NCI-H2107 treated with DMSO at 0.1 percent for 48 hours (cell line): ENCODE measurements at regions not wholly inside any gene's neighbourhood (a gene's known extent, or its start where the extent isn't known, plus 50 kb on each side); places are given as distances from the start of the nearest gene placed in this dataset.
A peak's percentile ranks its signal among the peaks of the same experiment; 100 is the strongest.
"Not testable (repeated sequence)": the region's sequence is repeated elsewhere in the genome, so short reads cannot be mapped to it uniquely, and the experiment has no call there.

ENCODE experiments used
- DNase-seq: peaks from one replicate; lab custom pipeline; 2025; ENCODE audit not compliant: unreplicated experiment; lab: John Stamatoyannopoulos, UW

DNA sequence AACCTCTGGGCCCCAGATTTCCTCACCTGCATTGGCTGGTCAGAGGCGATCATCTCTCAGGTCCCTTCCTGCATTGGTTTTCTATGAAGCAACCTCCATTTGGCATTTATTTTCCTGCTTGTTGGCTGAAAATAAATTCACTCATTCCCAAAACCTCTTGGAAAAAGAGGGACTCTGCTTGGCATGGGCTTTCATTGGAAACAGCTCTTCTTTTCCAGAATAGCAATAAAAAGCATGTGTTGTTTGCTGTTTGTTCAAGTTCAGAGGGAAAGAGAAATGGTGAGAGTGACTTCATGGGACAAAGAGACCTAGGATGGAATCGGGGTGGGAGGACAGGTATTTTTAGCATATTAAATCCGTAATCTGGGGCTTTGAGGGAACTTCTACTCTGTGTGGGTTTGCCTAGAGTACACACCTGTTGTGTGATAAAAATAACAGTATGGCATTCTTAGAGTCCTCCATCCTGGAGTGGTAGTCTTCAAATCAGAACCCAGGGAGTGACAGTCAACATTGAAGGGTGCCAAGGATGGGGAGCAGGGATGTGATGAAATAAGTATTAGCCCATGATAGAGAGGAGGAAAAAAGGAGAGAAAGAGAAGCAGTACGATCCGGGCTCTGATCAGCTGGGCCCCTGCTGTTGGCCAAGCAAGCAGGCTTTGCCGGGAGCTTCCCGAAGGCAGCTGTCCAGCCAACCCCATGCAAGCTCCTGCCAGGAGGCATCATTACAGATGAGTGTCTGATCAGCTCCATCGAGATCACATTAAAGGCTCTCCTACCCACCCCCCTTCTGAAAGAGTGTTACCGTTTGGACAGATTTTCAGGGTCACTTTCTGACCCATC is 131.9 kb upstream of the NFIA start:
- no peak for DNase-seq

DNA sequence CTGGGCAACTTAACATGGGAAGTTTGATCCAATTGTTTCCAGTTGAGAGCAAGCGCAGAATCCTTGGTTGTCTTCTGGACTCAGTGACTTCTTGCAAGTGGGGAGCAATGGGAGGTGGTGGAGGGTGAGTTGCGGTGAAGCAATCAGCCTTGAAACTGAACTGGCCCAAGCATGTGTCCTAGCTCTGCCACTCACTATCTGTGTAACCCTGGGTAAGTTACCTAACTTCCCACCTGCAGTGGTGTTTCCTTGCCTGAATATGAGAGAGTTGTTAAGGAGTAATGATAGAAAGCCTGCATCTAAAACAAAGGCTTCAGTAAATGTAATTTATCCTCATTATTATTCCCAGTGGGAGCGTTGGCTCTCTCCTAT is 132.5 kb upstream of the NFIA start:
- no peak for DNase-seq

GRCh38 chr1:60949154-60949825 is 133.1 kb upstream of the NFIA start:
- no peak for DNase-seq

DNA sequence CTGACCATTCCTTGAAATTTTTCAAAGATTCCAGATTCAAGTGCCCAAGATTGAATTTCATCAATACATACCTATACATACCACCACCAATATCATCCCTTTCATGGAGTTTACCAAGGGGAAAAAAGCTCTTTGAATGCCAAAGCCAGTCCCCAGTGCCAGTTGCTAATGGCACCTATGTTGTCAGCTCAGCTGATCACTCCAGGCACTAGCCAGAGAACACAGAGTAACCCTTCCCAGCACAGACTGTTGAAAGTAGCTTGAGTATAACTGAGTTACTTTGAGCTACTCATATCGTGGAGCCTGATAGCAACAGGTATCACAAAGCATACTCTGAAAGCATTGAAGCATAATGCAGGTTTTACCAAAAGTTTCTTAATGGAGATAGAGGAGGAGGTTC is 133.9 kb upstream of the NFIA start:
- DNase-seq = no peak

GRCh38 chr1:60947367-60947766 is 135.0 kb upstream of the NFIA start:
- DNase-seq = no peak

DNA sequence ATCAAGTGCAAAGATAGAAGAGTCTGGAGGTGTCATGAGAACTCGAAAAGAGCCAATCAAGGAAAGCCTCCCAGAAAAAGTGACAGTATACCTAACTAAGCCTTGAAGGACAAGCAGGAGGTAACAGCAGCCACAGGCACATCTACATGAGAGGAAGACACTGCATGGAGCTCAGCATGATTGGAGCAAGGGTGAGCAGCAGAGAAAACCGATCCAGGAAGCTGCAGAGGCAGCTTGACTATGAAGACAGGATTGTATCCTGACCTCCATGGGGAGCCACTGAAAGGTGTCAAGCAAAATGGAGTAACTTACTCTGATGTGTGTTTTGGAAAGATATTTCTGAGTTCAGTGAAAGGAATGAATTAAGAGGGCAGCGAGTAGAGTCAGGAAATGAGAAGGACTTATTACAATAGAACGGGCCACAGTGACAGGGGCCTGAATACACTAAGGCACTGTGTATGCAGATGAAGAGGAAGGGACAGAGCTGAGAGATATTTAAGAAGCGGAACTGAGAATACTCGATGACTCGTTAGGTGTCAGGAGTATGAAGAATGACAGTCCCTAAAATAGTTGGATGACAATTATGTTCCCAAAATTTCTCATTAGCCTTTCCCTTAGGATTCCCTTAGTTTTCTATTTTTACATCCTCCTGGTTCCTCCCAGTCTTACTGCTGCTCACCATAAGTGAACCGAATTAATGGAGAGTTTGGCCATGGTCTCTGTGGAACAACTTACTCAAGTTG is 139.3 kb upstream of the NFIA start:
- DNase-seq = no peak

DNA sequence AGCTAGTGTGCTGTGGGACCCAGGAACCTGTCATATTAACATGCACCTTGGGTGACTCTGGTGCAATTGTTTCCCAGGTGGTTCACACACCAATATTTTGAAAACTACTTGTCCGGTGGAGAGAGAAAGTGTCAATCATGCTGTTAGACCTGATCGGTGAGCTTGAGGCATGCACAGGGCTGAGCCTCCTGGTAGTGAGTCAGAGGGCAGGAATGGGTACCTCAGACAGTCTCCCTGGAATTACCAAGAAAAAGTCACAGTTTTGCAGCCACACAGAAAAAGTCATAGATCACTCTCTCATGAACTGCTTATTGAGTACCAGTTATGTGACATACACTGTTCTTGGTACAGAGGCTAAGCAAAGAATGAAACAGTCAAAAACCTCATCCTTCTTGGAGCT is 140.1 kb upstream of the NFIA start:
- no peak for DNase-seq

DNA sequence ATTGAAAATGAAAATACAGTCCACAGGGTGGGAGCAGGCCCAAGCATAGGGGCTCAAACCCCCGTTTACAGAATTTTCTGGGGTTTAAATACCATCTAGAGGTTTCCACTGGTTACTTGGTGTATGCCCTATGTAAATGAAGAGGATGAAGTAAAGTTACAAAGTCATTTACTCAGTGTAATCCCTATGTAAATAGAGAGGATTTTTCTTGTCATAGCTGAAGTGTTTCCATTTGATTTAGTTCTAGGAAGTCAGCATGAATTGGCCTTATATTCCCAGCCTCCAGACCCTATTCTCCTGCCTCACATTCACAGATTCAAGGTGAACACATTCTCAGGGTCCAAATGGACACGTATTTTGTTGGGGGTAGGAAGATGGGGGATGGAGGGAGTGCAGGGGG is 141.7 kb upstream of the NFIA start:
- DNase-seq = not testable (repeated sequence)

- DNase-seq = no peak
These were observed 144.6 kb upstream of the NFIA start for GRCh38 chr1:60937720-60938119.

DNA sequence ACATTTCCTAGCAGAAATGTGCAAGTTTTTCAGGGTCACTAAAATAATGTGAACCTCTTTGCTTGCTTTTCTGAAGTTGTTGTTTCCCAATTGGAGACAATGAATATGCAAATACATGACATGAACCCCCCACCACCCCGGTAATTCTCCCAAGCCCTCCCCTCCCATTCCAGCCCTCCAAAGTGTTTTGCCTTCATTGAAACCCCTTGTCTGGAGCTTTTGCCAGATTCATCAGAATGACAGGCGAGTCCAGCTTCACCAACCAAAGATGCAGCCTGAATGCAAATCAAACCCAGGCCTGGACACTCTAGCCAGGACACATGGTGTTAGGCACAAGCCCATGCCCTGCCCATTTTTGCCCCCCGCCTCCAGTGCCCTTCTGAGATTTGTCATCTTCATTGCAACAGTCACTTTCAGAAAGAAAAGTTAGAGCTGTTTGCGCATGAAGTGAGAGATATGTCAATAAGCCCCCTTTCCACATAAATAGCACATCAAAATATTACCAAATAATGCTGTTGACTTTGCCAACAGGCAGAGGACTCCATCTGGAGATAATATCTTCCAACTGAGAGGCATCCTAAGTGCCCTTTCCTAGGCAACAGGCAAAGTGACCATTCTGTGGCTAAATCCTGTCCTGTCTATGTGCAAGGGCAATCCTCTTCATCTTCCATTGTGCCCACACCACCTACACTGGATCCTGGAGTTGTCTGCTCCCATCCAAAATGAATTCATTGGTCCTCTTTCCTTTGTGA is 145.6 kb upstream of the NFIA start:
- no peak for DNase-seq

GRCh38 chr1:60936163-60936562 is 146.2 kb upstream of the NFIA start:
- peak; percentile 53 for DNase-seq

DNA sequence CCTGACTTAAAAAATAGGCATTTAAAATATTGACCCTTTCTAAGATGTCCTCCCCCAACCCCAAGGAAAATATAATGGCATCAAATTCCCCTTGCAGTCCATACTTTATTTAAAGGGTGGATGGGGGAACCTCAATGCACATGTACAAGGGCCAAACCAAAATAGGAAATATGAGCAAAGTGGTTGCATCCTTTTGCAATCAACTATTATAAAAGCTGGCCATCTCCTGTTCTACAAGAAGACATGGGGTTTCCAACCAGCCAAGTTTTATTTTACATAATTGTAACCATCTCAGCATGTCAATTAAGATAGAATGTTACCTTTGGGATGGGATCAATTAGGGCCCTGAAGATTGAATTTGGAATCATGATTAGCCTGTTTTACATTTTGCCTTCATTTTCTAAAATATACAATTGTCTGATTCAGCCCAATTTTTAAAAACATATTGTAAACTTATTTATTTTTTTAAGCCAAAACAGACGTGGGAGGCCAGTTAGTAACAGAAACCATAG is 146.7 kb upstream of the NFIA start:
- DNase-seq = peak; percentile 7

- DNase-seq = no peak
These were observed 152.2 kb upstream of the NFIA start for GRCh38 chr1:60930130-60930529.

DNA sequence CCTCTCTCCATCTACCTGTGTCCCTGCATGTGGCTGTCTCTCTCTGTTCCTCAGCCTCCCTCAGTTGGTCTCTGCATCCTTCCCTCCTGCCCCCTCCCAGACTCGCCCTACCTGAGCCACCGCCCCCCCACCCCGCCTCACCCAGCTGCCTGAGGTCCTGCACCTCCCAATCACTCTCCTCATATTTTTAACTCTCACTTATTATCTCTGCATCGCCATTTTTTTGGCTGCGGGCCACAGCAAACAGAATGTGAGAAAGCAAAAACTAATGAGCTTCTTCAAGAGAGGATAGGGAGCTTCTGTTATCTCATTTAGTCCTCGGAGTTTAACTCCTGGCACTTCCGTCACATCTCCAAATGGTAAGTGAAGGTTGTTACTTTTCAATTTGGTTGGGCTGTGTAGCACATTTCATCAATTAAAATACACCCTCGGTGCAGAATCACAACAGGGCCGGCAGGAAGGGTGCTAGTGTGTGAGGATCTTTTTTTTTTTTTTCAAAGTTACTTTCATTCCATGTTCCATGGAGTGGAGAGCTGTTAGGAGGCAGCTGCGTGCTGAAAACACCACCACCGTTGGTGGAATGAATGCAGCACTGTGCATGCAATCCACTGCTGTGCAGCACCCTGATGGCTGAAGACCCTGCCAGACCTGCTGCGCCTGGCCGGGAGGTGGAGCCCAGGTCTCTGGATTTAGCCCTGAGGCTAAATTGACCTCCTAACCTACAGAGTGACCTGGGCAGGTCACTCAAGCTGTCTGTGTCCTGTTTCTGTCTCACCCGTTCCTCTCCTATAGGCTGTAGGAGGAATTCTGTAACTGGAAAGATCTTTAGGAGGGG is 157.2 kb upstream of the NFIA start:
- no peak for DNase-seq

DNA sequence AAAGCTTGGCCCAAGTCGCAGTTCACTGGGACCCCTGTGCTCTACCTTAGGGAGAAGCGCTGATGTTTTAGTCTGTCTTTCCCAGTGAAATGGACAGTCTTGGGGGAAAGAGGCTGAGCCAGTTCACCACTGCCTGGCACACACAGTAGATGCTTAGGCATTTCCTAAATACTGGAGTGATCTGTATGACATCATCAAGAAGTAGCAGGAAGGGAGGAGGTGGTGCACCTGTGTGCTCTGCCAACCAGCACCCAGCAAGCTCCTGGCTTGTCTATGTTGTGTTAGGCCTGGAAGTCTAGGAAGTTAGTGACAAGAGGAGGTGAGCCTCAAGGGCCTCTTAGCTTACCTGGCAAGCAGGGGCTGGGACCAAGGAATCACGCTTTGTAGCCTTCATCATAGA is 158.2 kb upstream of the NFIA start:
- DNase-seq = no peak

DNA sequence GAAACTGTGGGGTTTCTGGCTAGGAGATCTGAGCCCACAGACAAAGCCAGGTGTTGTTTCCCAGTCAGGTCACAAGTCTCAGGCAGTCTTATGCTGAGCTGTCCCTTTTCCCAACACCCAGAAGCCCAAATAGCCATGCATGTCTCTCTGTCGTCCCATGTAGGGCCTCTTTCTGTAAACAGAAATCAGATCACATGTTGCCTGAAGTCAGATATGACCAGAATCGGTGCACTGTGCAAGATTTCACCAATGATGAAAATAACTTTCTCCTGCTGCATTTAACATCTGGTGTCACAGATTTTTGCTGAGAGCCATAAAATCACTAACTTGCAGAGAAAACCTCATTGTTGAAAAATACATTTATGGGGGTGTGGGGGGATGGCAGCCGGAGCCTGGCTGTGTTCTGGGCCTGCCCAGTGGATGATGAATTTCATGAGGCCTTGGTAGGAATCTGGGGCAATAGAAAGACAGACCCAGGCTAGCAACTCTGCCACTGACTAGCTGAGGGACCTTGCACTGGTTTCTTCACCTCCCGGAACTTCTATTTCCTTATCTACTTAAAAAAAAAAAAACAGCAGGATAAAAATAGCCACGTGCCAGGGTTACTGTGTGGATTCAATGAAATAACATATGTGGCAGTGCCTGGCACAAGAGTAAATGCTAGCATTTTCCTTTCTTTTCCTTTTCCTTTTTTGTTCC is 158.8 kb upstream of the NFIA start:
- DNase-seq = no peak

DNA sequence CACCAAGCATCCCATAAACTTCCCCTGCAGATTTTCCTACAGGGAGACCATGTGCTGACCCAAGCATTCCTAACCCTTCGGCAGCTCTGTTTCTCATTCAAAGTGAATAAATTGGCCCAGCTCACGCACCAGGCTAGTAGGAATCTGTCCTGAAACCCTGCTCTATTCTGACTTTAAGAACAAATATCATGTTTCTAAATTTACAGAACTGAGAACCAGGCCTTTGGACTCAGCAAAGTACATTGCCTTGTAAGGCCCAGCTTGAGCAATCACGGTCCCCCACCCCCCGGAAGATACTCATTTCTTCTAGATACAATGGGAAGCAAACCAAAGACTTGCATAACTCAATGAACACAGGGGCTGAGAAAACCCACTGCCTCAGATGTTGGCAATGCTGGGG is 160.1 kb upstream of the NFIA start:
- no peak for DNase-seq

- no peak for DNase-seq
These were observed 161.2 kb upstream of the NFIA start for GRCh38 chr1:60921175-60921574.

DNA sequence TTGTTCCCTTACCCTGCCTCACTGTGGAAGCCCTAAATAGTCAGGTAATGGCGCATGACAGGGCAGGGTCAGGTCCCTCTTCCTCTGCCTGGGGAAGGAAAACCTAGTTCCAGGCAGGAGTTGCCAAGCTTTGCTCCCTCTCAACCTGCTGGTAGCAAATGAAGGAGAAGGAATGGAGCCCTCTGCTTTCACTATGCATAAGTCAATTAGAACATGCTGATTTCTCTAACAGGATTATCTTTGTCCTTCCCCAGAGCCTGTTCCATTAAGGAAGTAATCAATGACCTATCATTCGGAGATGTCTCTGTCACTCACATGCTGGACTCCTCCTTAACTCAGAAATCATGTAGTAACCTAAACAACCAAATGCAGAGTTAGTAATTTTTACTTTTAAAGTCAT is 161.8 kb upstream of the NFIA start:
- DNase-seq = no peak

DNA sequence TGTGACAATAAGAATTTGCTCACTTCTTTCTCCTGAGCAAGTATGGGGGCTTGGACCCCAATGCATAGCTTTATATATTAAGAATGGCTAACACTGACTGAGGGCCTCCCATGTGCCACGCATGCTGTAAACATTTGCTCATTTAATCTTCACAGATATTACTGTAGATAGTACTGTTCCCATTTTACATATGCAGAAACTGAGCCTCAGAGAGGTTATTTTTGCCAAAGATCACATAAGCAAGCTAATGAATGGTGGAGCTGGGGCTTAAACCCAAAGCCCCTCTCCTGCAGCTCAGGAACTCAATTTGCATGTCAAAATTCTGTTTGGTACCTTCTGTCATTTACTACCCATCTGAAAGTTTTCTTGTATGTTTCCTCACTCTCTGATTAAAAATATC is 163.5 kb upstream of the NFIA start:
- DNase-seq = no peak
